NCI-H2171 (cell line): ENCODE measurements at regions not wholly inside any gene's neighbourhood (a gene's known extent, or its start where the extent isn't known, plus 50 kb on each side); places are given as distances from the start of the nearest gene placed in this dataset.
A peak's percentile ranks its signal among the peaks of the same experiment; 100 is the strongest.

Experiments used
- DNase-seq: peaks from one replicate; lab custom pipeline; 2025; lab: John Stamatoyannopoulos, UW

DNA sequence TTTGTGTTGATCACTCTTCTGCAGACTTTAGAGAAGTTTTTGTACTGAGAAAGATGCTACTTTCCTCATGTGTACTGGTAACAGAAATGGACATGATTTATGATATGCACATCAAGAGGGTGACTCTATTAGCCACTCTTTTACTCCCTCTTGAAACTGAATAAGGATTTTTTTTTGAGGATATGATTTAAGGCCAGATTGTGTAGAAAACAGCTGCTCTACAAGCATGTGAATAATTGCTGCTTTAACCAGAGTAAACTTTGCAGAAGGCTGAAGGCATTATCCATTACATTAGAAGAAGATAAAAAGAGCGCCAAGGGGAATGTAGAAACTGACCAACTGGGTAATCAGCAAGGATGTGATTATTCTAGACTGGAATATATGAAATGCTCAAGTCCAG lies 276.2 kb upstream of the MAP3K7 start:
- no peak for DNase-seq

DNA sequence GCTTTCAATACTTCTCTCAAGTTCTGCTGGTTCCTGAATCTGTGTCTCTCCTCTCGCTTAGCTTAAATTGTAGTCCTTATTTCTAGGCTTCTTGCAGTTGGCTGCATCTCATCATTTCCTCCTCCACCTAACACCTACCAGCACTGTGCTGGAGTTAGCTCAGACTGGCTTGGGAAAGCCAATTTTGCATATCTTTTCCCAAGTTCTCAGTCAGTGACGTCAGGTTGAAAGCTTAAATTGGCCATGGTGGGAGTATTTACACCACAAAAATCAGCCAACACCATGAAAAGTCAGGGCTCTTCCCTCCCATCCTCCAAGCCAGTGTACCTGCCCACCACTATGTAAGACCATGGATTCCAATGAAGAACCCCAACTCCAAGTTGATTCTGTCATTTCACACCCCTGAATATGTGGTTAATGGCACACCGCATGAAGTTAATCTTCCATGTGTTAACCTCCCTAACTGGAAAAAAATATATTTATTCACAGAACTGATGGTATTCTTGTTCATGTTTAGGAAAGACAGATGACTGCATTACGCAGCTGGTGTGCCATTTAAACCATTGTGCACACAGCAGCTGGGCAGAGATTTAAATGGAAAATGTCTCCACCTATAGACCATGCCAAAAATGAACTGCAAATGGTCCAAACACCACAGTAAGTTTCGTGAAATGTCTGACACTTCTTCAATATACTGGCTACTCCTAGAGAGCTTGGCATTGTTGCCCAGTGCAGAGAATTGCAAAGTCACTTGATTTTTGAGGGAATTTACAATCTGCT lies 274.1 kb upstream of the MAP3K7 start:
- no peak for DNase-seq

DNA sequence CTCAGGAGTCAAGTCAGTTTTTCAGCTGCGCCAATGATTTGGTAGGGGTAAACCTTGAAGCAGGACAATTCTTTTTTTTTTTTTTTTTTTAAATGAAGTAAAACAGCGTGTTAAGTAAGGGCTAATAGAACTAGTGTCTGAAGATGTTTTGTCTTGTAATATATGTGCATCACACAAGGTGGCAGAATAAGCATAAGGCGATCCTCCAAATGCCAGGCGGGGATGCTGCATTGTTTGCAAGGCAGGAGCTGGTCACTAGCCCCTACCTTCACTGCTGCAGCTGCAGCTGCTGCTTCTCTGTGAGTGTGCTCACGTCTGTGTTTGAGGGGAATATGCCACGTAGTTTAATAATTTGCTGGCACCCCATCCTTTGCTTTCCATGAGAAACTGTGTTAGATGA lies 272.7 kb upstream of the MAP3K7 start:
- peak; percentile 6 for DNase-seq

DNA sequence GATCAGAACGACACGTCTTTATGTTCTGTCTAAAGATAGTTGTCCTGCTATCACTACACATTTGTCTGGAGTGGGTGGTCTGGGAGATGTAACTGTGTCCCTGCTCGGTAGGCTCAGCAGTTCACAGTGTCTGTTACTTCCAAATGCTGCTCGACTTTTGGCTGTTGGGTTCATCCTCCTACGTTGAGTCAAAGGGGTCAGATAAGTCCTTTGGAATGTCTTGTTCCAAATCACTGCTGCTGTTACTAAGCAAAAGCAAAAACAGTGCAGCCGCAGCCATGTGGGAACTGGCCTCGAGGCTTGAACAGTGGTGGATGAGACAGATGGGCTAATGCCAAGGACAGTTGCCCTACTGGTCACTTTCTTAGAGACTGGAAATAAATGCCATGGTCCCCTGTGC lies 272.2 kb upstream of the MAP3K7 start:
- no peak for DNase-seq

DNA sequence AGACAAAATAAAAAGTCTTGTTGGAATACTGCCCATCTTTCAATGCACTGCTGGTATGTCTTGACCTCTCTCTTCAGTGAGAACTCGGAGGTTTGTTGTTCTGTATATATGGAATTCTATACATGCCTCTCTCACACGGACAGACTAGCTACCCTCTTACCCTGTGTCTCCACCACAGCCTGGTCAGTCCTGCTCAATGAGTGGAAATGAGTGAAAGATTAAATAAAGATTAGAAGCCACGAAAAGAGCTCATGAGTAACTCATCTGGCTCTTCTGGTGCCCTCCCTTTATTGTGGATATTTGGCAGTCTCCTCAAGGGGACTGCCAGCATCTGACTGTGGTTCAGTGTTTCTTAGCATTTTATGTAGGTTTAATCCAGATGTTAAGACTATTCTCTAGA lies 262.8 kb upstream of the MAP3K7 start:
- DNase-seq, result no peak

DNA sequence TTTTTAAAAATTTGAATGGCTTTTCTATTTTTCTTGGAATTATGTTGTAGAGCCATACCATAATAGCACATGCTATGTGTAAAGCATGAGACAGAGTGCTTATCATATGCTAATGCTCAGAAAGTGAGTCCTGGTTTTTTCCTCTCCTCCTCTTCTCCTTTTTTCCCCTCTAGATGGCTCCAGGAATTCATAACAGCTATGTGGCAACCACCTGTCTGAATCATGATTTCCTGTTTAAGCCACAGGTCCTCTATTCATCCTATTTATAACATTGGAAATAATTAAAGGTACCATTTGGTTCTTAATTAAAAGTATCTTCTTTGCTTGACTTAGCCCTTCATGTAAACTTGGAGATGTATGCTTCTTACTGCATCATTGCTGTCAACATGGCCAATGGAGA lies 260.0 kb upstream of the MAP3K7 start:
- no peak for DNase-seq

DNA sequence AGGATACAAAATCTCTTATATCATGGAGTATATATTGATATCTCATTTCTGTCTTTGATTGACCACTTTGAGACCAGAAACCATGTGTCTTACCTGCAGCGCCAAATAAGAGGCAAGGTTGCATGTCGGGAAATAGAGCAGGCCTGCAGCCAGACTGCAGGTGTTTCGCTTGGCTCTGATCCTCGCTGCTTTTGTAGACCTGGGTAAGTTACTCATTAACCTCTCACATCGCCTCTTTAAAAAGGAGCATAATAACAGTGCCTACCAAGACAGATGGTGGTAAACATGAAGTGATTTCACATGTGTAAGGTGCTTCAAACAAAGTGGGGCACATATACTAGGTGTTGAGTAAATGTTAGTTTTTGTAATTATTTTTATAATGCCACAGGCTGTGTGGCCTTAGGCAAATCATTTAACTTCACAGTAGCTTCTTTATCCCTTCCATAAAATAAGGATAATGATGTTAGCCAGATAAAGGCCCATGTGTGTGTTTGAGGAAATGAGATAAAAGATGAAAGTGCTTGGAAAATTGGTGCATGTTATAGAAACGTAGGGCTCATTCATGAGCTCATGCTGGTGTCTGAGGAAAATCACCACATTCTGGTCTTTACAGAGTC lies 248.8 kb upstream of the MAP3K7 start:
- no peak for DNase-seq

DNA sequence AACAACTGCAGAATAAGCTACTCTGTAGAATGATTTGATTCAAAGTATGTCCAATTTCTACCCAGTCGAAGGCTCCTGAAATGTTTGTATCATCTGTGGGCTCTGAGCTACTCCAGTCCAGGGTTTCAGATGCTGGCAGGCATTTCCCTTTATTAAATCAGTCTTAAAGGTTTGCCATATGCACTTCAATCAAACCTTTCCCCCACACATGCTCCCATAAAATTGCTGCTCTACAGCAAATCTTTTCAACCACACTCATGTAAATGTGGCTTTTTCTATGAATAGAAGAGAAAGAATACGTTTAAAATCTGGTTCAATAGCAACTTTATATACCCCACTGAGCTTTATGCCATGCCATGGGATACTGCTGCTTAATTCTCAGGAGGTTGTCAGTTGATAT lies 242.4 kb upstream of the MAP3K7 start:
- DNase-seq, result no peak

DNA sequence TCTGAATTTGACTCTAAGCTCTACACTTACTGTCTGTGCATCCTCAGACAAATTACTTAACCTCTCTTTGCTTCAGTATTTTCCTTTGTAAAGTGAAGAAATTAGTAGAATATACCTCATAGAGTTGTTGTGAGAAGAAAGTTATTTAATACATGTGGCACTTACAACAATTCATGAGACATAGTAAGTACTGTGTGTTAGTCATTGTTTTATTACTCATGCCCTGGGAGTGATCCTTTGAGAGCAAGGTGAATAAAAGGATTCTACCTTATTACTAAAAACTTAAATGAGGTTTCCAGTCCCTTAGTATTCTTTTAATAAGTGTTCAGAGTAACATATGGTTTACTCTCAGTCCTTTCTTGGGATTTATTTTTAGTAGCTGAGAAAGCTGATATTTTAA lies 233.6 kb upstream of the MAP3K7 start:
- DNase-seq, result no peak

DNA sequence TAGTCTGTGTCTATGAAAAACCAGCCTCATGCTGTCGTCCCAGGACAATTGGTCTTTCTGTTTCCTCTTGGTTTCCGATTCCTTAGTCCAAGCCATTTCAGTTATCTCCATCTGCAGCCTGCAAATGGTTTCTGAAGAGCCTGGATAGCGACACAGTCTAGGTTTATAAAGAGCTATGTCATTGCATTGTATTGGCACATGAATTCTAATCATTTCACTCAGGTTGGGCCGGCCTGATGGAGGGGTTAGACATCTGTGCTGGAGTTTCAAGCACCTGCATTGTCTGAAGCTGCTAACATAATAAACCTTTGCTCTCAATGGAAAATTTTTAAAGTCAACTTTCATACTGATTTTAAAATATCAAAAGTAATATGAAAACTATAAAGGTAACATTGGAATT lies 232.6 kb upstream of the MAP3K7 start:
- no peak for DNase-seq

DNA sequence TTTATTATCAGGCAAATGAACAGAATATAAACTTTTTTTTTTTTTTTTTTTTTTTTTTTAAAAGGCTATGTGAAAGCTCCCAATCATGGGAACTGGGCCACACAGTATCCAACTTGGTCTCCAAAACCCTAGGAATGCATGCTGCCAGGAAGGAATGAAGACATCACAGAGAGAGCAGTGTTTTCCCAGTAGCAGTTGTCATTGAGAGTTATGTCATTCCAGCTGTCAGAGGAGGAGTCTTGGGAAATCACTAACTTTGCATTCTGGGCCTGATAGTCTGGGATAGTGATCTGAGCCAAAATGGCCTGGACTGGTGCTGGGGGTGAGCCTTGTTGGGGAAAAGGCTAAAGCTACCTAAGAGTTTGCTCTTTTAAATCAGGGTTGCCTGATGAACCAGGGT lies 231.3 kb upstream of the MAP3K7 start:
- no peak for DNase-seq

DNA sequence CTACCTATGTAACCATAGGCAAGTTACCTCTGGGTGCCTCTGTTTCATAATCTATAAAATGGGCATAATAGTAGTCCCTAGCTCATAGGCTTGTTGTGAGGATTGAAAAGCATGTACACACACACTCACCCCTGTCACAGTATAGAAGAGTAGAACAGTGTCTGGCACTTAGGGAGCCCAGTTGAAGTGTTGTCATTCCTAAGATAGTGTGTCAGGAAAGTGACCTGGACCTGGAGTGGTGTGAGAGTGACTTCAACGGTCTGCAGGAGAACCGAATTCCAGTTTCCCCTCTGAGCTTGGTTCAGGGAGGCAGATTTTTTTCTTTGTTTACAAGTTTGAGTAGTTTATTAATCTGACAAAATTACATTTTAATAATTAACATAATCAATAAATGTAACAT lies 229.9 kb upstream of the MAP3K7 start:
- DNase-seq, result no peak

DNA sequence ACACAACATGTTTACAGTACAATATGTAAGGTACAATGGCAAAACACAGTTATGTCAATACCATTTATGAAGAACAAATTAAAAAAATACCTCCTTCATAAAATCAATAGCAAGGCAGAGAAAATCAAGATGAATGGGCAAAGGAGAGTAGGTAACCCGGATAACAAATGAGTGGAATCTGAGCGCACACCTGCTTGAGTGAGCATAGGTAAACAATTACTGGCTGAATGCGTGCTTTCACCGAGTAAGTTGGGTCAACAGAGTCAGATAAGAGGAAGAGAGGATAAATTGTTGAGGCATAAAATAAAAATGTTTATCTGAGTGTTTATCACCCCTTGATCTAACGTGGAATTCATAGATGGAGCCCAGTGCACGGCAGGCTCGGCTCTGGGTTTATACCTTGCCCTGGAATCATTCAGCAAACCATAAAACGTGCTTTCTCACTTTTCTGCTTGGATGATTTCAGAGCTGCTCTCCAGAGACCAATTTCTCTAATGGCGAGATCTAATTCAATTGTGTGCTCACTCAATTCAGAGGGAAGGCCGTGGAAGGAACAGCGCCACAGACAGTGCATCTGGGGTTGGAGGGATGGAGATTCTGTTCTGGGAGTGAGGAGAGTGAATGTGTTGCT lies 224.8 kb upstream of the MAP3K7 start:
- peak; percentile 49 for DNase-seq

DNA sequence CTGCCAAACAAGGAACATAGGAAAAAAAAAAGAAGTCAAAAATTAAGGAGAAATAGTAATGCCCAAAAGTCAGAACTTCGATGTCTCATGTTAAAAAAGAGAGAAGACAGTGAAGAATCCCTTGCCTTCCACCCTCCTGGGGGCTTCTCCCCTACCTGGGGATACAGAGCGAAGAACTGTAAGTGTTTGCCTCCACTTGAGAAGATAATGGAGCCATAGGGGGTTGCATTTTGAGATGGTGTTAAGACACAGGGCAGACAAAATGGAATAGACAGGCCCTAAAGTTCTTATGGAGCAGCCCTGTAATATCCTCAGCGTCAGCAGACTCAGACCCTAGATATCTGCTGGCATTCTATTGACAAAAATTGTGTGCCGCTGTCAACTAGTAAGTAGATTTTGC lies 222.2 kb upstream of the MAP3K7 start:
- no peak for DNase-seq

DNA sequence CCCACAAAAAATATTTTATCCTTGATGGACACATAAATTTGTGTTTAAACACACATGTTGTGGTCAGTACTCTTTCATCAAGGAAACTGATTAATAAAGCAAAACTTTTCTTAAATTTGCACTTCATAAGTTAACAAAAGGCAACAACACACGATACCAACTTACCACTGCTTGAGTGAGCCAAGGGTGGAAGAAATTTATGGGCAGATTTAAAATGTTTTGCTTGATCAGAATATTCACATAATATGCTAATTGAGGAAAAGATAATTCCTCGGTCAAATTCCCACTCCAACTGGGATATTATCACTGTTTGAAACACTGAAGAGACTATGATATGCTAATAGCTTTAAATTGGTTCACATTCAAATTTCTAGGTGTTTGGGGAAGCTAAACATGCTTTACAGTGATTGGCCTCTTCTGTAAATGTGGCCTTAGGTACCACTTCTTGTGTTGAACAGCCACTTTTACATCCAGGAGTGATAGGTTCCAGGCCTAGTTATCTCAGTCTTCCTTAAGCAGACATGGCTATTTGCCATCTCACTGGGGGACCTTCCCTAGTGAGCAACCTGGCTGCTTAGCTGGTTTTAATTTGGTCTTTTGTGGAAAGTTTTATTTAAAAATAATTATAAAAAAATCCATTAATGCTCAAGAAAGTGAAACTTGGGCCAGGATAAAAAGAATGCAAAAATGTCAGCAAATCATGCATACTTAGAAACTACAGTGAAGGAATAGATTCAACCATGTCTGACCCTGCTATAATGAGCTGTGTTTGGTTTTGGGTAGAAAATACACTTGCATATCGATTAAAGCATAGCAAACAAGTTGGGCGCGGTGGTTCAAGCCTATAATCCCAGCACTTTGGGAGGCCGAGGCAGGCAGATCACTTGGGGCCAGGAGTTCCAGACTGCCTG lies 221.2 kb upstream of the MAP3K7 start:
- DNase-seq, result no peak

DNA sequence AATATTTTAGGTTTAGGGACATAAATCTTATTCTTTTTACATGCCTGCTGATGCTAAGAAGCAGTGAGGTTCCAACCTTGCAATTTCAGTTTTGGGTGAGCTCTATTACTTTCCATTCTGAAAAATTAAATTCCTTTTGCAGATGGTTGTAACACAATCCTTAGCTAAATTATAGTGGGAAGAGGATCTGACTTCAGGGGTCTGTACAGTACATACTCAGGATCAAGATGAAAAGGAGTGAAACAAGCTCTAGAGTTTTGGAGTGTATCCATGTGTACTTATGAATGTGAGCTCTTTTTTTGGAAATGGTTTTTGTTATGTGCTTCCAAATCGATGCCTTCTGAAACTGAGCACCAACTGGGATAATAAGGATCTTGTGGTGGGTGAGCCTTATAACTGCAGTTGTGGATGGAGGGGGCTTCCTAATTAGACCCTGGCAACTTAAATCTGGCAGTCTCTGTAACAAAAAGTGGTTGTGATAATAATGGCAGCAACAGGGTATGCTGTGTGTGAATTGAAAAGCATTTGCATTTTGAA lies 218.8 kb upstream of the MAP3K7 start:
- no peak for DNase-seq

DNA sequence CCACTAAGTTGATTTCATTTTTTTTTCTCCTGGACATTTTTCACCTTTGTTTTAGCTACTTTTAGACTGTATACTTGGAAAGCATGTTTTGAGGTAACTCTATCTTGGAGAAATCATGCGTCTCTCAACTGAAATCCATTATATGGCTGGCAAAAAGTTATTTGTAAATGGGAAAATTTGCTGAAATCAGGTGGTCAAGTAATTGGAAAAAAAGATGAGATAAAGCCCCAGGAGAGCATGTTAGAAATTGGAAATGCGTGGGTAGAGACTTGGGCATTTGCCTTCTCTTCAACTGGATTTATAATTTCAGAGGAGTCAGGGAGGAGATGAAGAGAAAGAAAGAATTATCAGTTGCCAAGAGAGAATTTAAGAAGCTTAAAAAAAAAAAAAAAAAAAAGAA lies 217.1 kb upstream of the MAP3K7 start:
- DNase-seq, result no peak

DNA sequence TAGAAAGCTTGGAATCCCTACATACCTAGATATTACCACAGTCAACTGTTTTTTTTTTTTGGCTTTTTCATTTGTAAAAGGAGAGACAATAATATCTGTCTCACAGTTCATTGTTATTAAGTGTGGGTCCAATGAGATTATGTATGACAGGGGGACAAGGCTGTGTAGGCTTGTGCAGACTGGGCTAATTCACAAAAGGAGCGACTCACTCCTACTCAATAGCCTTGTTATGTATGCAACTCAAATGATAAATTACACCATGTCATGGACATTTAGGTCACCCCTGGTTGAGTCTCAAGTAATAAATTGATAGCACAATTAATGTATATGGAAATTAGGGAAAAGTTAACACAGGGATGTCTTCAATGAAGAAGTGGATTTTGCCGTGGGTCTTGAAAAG lies 208.2 kb upstream of the MAP3K7 start:
- no peak for DNase-seq

DNA sequence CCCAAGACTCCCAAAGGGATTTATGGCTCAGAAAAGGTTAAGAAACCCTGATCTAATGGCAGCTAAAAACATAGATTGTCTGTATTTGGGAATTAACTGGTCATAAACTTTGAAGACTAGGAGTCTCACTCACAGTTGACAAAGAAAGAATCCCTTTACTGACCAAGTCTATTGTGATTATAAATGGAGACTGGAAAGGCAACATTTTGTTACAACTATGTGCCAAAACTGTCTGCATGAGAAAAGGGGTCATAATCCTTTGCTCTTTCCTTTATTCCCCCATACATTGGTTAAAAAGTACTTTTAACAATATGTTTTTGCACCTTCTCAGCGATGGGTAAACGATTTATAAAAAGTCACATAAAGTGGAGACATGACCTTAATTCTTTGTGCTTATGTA lies 206.9 kb upstream of the MAP3K7 start:
- DNase-seq, result no peak

DNA sequence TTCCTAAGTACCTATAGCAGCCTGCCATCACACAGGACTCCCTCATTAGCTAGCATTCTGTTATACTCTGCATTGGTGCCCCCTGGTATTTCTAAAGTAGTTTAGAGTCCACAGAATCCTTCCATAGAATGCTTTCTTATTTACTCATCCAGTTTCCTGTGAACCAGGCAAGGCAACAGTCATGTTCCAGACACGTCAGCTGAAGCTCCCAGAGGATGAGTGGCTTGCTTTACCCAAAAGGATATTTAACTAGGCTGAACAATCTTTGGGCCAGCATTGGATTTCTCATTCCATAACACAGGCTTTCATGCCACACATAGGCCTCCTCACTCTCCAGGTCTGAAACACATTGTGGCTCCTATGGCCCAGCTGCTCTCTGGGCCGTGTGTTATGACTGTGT lies 203.8 kb upstream of the MAP3K7 start:
- no peak for DNase-seq

DNA sequence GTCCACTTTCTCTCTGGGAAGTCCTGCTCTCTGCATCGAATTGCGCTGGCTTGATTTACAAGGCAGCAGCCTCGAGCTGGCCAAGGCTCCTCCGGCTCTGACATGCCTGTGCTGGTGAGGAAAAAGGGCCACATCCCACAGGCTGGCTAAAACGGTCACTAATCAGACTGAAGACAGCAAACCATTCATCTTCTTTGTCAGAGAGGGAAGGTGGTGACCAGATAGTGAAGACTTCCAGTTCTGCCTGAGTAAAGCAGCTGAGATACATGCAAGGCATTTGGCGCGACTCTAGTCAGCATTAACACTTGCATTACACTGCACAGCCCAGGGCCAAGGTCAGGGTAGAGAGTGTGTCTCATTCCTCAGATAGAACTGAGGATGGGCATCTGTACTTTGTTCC lies 203.2 kb upstream of the MAP3K7 start:
- no peak for DNase-seq

DNA sequence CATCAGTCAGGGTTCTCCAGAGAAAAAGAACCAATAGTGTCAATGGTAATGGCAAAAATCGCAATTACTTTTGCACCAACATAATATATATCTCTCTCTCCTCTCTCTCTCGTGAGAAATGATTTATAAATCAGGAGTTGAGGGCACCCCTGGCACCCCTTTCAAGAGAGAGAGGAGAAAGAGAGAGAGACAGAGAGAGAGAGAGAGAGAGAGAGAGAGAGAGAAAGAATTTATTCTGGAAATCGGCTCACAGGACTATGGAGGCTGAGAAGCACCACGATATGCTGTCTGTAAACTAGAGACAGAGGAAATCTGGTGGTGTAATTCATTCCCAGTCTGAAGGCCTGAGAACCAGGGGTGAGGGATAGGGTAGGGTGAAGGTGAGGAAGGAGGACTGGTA lies 201.9 kb upstream of the MAP3K7 start:
- no peak for DNase-seq
